ENCODE measurements at regions not wholly inside any gene's neighbourhood (a gene's known extent, or its start where the extent isn't known, plus 50 kb on each side); places are given as distances from the start of the nearest gene placed in this dataset.

- TF ChIP-seq EZH2phosphoT487 (IDR thresholded peaks at IDR 0.05; ENCODE audit: borderline replicate concordance, low read length) (no peak), CTCF (IDR thresholded peaks at IDR 0.05; ENCODE audit: low read depth, low read length, poor library complexity, severe bottlenecking) (no peak)
These were observed 1165.6 kb downstream of the NSUN3 start for GRCh38 chr3:95228416-95228815.

All from DOHH2 (cell line).